Activated naive CD8-positive, alpha-beta T cell (primary cell): ENCODE measurements at regions not wholly inside any gene's neighbourhood (a gene's known extent, or its start where the extent isn't known, plus 50 kb on each side); places are given as distances from the start of the nearest gene placed in this dataset.

Experiments
- H3K27ac Mint-ChIP-seq: one replicate; pipeline ENCODE4 v1.8.0; 2021; ENCODE audit warnings: mixed read lengths
- H3K27me3 Mint-ChIP-seq: one replicate; pipeline ENCODE4 v1.8.0; 2021; ENCODE audit warnings: mixed read lengths
- H3K36me3 Mint-ChIP-seq: one replicate; pipeline ENCODE4 v1.8.0; 2021; ENCODE audit warnings: mixed read lengths
- H3K4me1 Mint-ChIP-seq: one replicate; pipeline ENCODE4 v1.8.0; 2021; ENCODE audit warnings: low read depth, mixed read lengths
- H3K4me3 Mint-ChIP-seq: one replicate; pipeline ENCODE4 v1.8.0; 2021; ENCODE audit warnings: mild to moderate bottlenecking, mixed read lengths
- H3K9me3 Mint-ChIP-seq: one replicate; pipeline ENCODE4 v1.8.0; 2021; ENCODE audit warnings: low read depth, mixed read lengths

DNA sequence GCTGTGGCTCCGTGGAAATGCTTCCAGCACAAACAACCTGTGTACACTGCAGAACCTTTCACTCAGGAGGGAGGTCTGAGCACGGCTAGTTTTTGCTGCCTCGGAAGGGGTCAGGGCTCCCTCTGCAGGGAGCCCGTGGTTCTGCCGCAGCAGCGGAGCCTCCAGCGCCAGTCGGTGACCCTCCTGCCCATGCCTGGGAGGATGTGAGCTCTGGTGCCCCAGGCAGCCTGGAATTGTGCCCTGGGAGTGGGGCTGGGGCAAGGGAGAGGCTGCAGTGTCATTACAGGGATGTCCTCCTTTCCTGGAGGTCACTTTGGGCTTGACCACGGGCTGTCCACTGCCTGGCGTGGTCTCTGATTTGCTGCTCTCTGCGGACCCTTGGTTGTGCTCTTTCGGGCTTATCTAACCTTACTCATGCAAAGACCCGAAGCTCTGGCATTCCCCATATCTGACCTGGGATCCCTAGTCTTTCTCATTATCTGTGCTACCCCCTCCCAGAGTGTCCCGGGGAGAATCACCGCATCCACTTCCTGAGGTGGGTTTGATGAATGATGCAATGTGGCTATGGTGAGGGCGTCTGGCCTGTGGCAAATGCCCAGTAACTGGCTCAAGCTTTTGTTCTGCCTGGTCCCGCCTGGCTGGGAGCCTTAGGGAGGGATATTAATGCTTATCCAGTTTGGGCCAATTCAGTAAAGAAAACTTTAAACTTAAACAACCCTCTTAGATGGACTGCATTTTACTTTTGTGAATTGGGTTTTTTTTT lies 59.6 kb upstream of the TAGAP start:
- no peaks in the 10 kb centered on the region for H3K36me3 Mint-ChIP-seq
- H3K27ac Mint-ChIP-seq: peak overlapping the region; percentile 95
- H3K4me1 Mint-ChIP-seq: peaks cover 90% of the 10 kb centered on the region
- peak overlapping the region; percentile 85 for H3K4me3 Mint-ChIP-seq
- no peaks in the 10 kb centered on the region for H3K27me3 Mint-ChIP-seq
- H3K9me3 Mint-ChIP-seq: no peaks in the 10 kb centered on the region

DNA sequence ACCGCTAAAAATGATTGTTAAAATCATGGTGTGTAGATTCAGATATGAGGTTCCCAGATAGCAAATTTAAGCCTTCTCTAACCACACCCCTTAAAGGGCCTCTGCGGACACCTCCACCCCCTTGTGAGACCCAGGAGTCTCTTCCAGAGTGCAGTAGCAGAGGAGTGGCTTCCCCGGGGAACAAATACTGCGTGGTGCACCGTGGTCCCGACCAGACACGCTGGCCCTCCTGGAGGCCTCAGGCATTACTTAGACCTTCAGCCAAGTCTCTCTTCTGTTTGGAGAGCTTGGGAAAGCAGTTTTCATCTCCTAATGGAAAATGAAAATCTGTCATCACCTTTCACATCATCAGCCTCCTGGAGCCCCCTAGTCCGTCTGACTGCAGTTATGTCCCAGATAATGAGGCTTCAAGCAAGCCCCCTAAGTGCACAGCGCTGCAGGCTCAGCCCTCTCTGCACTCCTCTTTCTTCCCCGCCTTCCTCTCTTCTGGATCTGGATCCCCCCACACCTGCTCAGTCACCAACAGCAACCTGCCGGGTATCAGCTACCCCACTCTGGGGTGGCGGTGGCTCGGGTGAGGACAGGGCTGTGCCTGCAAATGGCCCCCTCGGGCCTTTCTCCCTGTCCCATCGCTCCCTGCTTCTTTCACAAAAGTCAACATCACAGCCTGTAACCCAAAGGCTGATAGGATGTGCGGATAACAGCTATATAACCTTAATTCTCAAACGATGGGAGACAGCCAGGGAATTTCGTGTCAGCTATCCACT lies 58.8 kb upstream of the TAGAP start:
- Mint-ChIP-seq H3K36me3 (no peaks in the 10 kb centered on the region), H3K4me3 (peak overlapping the region; percentile 85), H3K27ac (peak overlapping the region; percentile 95), H3K4me1 (peaks cover 92% of the 10 kb centered on the region), H3K9me3 (no peaks in the 10 kb centered on the region), H3K27me3 (no peaks in the 10 kb centered on the region)

DNA sequence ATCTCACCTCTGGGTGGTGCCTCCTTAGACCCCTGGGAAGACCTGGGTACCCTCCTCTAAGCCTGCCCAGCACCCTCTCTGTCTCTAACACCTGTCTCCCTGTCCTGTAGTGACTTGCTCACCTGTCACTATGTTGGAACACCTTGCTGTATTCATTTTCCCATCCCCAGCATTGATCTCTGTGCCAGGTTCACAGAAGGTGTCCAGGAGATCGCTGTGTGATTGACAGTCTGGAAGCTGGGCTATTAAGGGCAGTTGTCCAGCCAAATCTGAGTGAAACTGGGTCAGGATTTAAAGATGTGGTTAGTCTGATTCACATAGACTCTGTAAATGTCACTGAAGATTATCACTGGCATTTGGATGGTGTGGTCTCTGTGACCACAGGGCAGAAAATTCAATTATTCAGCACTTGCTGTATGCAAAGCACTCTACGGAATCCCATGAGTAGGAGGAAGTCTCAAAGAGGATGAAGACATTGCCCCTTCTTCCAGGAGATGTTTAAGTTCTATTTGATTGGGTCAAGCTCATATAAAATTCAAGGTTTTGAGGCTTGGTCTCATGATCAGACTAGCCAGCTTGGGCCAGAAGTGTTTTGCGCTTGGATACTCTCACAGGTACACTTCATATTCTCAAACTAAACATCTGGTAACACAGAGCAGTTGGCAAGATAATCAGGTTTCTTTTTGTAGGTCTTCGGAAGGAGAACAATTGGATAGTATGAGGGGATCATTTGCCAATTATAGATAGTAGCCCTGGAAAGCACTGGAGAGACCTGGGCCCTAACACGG lies 57.8 kb upstream of the TAGAP start:
- Mint-ChIP-seq H3K27ac (peak overlapping the region; percentile 35), H3K36me3 (no peaks in the 10 kb centered on the region)

DNA sequence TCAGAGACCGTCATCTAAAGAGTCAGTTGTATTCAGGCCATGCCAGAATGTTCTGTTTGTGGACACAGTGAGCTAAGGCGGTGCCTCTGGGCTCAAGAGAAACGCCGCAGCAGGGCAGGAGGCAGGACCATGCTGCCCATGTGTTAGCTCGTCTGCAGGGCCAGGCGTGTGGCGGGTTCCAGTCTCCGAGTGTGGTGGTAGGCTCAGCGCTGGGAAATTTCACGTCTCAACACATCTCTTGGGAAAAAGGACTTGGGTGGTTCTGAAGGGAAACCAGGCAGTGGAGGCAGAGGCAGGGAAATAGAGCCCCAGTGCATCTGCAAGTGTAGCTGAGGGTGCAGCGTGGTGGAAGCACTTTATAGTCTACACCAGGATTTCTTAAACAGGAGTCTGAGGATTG lies 56.9 kb upstream of the TAGAP start:
- Mint-ChIP-seq H3K27ac (peak overlapping the region; percentile 64), H3K4me3 (no peak overlapping the region), H3K36me3 (no peaks in the 10 kb centered on the region), H3K4me1 (peaks cover 91% of the 10 kb centered on the region), H3K27me3 (no peaks in the 10 kb centered on the region), H3K9me3 (no peaks in the 10 kb centered on the region)

More for the DNA sequence above, 57.8 kb upstream of the TAGAP start:
- Mint-ChIP-seq H3K27me3 (no peaks in the 10 kb centered on the region), H3K4me3 (peak overlapping the region; percentile 6), H3K9me3 (no peaks in the 10 kb centered on the region), H3K4me1 (peaks cover 90% of the 10 kb centered on the region)

DNA sequence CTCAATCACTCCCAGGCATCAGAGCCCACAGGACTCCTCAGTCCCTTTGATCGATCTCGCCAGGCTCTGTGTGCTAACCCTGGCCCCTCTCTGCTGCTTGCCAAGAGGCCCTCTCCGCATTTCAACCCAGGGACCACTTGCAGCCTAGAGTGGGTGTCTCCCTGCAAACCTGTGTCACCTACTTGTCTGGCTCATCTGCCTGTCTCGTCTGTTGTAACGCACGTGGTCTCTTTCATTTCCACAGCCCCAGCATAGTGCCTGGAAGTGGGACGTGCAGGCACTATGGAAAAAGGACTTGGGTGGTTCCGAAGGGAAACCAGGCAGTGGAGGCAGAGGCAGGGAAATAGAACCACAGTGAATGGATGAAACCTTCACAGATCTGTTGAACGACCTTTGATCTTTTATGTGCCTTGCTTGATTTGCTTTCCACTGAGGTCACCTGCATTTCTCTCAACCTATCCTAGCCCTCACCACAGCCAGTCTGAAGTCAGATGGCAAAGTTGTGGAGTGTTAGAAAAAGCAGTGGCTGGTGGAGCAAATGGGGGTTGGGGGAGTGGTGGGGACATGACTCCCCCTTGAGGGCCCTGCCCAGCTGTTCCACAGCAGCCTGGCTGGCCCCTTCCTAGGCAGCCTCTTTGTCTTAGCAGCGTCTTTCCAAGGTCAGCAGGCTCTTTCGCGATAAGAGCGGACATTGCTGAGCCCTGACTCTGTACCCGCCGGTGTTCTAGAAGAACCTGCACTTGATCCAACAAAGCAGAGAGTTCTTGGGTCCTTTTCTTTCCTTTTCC lies 55.8 kb upstream of the TAGAP start:
- Mint-ChIP-seq H3K36me3 (no peaks in the 10 kb centered on the region), H3K4me1 (peaks cover 92% of the 10 kb centered on the region), H3K9me3 (no peaks in the 10 kb centered on the region), H3K27me3 (no peaks in the 10 kb centered on the region), H3K4me3 (peak overlapping the region; percentile 83), H3K27ac (peak overlapping the region; percentile 88)

DNA sequence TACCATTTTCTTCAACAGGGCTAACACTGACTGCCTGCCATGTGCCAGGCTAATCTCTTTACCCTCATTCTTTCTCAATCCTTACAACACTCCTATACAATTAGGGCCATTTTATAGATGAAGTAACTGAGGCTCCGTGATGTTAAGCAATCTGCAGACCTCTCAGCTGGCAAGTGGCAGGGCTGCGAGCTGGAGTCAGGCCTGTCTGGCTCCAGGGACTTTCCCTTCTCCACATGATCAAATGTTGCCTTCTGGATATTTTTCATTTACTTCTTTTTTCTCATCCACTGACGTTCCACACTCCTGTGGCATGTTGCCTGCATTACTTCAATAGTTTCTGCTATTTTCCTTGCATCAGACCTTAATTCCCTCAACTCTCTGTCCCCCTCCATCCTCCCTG lies 55.2 kb upstream of the TAGAP start:
- Mint-ChIP-seq H3K27me3 (no peaks in the 10 kb centered on the region), H3K4me1 (peaks cover 92% of the 10 kb centered on the region), H3K9me3 (no peaks in the 10 kb centered on the region), H3K27ac (peak overlapping the region; percentile 88), H3K4me3 (peak overlapping the region; percentile 83), H3K36me3 (no peaks in the 10 kb centered on the region)

DNA sequence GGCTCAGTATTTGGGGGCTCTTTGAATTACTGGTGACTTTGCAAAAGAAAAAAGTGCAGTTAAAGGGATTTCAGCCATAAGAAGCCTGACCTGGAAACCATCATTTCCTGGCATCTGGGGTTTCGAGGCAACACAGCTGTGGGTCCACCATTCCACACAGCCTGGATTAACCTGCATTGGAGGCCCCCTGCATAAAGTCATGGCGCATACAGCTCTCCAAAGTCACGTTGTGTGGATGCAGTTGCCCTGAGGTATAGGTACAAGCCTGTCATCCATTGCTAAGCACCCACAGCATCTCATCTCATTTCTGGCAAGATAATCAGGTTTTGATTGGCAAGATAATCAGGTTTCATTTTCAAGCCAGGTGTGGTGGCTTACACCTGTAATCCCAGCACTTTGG lies 54.5 kb upstream of the TAGAP start:
- H3K27ac Mint-ChIP-seq: peak overlapping the region; percentile 97
- H3K4me3 Mint-ChIP-seq: peak overlapping the region; percentile 83
- H3K9me3 Mint-ChIP-seq: no peaks in the 10 kb centered on the region
- H3K4me1 Mint-ChIP-seq: peaks cover 92% of the 10 kb centered on the region
- no peaks in the 10 kb centered on the region for H3K27me3 Mint-ChIP-seq
- H3K36me3 Mint-ChIP-seq: no peaks in the 10 kb centered on the region

DNA sequence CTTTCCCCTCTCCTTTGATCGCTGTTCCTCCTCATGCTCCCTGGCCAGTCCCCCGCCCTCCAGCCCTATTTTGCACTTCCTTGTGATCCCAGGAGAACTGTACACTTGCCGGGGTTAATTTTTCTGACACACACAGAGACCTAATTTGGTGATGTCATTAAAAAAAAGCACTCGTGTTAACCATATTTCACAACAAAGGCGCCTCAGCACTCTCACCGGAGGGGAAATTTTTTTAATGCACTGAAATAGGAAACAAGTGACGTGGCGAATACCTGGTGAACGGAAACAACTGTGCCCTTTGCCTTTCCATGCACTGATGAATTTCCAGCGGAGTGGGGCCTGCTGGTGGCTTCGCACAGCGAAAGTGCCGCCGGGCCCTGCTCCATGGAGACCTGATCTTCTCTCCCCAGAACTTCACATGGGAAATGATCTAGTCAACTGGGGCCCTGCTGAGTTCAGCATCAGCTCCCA lies 53.9 kb upstream of the TAGAP start:
- Mint-ChIP-seq H3K27me3 (no peaks in the 10 kb centered on the region), H3K4me1 (peaks cover 93% of the 10 kb centered on the region), H3K4me3 (peak overlapping the region; percentile 83), H3K36me3 (peaks cover under 1% of the 10 kb centered on the region), H3K9me3 (no peaks in the 10 kb centered on the region), H3K27ac (peak overlapping the region; percentile 97)

DNA sequence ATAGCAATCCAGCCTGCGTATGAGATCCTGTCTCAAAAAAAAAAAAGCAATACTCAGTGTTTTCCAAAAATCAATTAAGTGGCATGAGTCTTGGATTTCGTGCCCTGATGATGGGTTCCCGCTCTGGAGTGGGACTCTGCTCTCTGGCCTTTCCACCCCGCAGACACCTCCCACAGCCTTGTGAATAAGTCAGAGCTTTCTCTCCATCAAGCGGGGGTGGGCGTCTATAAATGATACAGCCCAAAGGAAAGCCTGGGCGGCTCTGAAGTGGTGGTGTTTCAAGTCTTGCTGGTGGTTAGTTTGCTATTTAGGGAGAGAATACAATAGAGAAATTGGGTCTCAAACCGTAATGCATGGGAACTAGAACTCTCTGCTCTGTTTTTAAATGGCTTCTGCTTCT lies 52.5 kb upstream of the TAGAP start:
- Mint-ChIP-seq H3K9me3 (no peaks in the 10 kb centered on the region), H3K4me3 (peak overlapping the region; percentile 83), H3K4me1 (peaks cover 90% of the 10 kb centered on the region), H3K36me3 (peaks cover 2% of the 10 kb centered on the region), H3K27ac (peak overlapping the region; percentile 97), H3K27me3 (no peaks in the 10 kb centered on the region)

DNA sequence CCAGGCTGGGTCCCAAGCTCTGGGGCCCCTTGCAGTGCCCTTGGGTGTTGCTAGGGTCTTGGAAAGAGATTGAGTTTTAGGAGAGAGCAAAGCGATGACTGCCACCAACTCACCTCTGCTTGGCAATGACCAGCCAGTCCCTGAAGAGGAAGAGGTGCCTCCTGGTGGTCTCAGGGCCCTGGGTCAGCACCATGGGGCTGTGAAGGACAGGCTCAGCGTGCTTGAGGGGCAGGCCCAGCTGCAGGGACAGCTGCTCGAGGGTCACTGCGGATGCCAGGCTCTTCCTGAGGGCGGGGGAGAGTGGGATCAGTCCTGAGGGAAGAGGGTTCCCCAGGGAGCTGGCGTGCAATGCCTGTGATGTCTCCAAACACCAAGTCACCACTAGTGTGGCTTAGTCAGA lies 50.8 kb upstream of the TAGAP start:
- Mint-ChIP-seq H3K27me3 (no peaks in the 10 kb centered on the region), H3K27ac (peak overlapping the region; percentile 97), H3K9me3 (no peaks in the 10 kb centered on the region), H3K4me1 (peaks cover 92% of the 10 kb centered on the region), H3K36me3 (peaks cover 2% of the 10 kb centered on the region), H3K4me3 (no peak overlapping the region)

DNA sequence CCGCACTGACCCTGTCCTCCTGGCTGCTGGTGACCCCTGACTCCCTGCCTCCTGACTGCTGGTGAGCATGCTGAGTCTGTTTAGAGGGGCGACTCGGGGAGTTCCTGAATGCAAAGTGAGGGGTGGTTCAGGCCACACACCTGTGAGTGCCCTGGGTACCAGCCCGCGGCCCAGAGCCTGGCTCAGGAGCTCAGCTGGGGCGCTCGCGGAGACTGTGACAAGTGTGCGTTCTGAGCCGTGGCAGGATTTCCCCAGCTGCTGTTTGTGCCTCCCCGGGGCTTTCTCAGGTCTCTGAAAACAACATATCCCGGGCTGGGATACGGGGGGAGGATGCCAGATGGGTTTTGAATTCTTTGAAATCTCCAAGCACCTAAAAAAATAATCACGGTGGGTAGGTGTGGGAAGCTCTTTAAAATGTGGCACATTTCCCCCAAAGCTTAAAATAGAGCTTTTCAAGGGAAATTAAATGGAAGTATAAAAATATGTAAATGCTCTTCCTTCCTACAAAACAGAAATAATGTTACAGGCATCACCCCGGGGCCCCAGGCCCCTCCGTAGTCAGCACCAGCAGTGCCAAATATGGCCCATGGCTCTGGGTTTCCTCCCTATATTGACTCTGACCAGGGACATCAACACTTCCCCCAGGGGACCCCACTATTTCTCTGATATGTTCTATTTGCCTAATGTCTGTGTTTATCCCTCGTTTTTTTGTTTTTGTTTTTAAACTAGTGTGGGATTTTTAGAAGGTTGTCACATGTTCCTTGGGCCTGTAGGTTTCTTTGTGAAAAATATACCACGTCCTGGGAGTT lies 49.9 kb upstream of the TAGAP start:
- Mint-ChIP-seq H3K27ac (peak overlapping the region; percentile 97), H3K9me3 (no peaks in the 10 kb centered on the region), H3K4me1 (peaks cover 89% of the 10 kb centered on the region), H3K36me3 (peaks cover 2% of the 10 kb centered on the region), H3K27me3 (no peaks in the 10 kb centered on the region), H3K4me3 (peak overlapping the region; percentile 70)
